Right lobe of liver (tissue), 4 donors: ENCODE measurements at regions not wholly inside any gene's neighbourhood (a gene's known extent, or its start where the extent isn't known, plus 50 kb on each side); places are given as distances from the start of the nearest gene placed in this dataset.

ENCODE experiments used
- CTCF ChIP-seq, 4 donors: fragments of 200-600 bp in 3 of 4; fragments of 450-650 bp in 1 of 4; IDR thresholded peaks; one replicate each; pipeline versions ENCODE4 v1.5.1 to v1.8.0; 2016 to 2022; ENCODE audit warnings: antibody characterized with exemption in 4 of 4, mild to moderate bottlenecking in 2 of 4
- POLR2A ChIP-seq: fragments of 450-650 bp; IDR thresholded peaks from one replicate; pipeline ENCODE4 v1.6.1; 2017; ENCODE audit warnings: antibody characterized with exemption, mild to moderate bottlenecking
- donor health status: DM: no; HTN: no; CAD: no.
- donor health status: DM: no; HTN: no; CAD: no.
- donor health status: DM: no; HTN: yes; CAD: no.

- TF ChIP-seq POLR2A = no peak
- TF ChIP-seq CTCF (IDR thresholded peaks at IDR 0.05) = no peak
Measured at GRCh38 chr12:131477613-131478012, 233.3 kb upstream of the SFSWAP start.
